DOHH2 (cell line): ENCODE measurements at regions not wholly inside any gene's neighbourhood (a gene's known extent, or its start where the extent isn't known, plus 50 kb on each side); places are given as distances from the start of the nearest gene placed in this dataset.

Source experiments
- H3F3A ChIP-seq: fragments of 200-600 bp; sonication (generic), shearing (Covaris generic); 2 replicates; pipeline ENCODE4 v1.6.0; 2016; ENCODE audit warnings: antibody characterized with exemption, mild to moderate bottlenecking; ENCODE audit not compliant: control insufficient read depth, insufficient read depth
- H3K27ac ChIP-seq: fragments of 200-600 bp; sonication (generic); 2 replicates; pipeline ENCODE4 v1.5.1; 2014; ENCODE audit warnings: low read depth, mild to moderate bottlenecking, low read length, moderate library complexity
- H3K27me3 ChIP-seq: fragments of 200-600 bp; sonication (generic); 2 replicates; pipeline ENCODE4 v1.6.1; 2014; ENCODE audit warnings: mild to moderate bottlenecking, low read length, mixed read lengths; ENCODE audit not compliant: control insufficient read depth
- H3K36me3 ChIP-seq: fragments of 200-600 bp; sonication (generic); 2 replicates; pipeline ENCODE4 v1.6.1; 2014; ENCODE audit warnings: mild to moderate bottlenecking, low read length, moderate library complexity, mixed read lengths; ENCODE audit not compliant: control insufficient read depth
- H3K4me1 ChIP-seq: fragments of 200-600 bp; sonication (generic); 2 replicates; pipeline ENCODE4 v1.6.1; 2014; ENCODE audit warnings: mild to moderate bottlenecking, low read length, mixed read lengths; ENCODE audit not compliant: control insufficient read depth
- H3K4me2 ChIP-seq: fragments of 200-600 bp; sonication (generic); 2 replicates; pipeline ENCODE4 v1.6.0; 2014; ENCODE audit warnings: mild to moderate bottlenecking, low read length, moderate library complexity
- H3K4me3 ChIP-seq: fragments of 200-600 bp; sonication (generic); 2 replicates; pipeline ENCODE4 v1.5.1; 2014; ENCODE audit warnings: mild to moderate bottlenecking, low read length, mixed read lengths
- H3K79me2 ChIP-seq: fragments of 200-600 bp; sonication (generic); 2 replicates; pipeline ENCODE4 v1.6.1; 2014; ENCODE audit warnings: mild to moderate bottlenecking, low read length, mixed read lengths; ENCODE audit not compliant: control insufficient read depth
- H3K9me2 ChIP-seq: fragments of 200-600 bp; sonication (generic); replicated peaks from 2 replicates; pipeline ENCODE4 v1.6.1; 2014; ENCODE audit warnings: mild to moderate bottlenecking, low read length, mixed read lengths; ENCODE audit not compliant: control insufficient read depth
- H3K9me3 ChIP-seq: fragments of 200-600 bp; sonication (generic); 2 replicates; pipeline ENCODE4 v1.6.1; 2014; ENCODE audit warnings: antibody characterized with exemption, low read length, mixed read lengths; ENCODE audit not compliant: control insufficient read depth, insufficient read depth
- H4K20me1 ChIP-seq: fragments of 200-600 bp; sonication (generic); 2 replicates; pipeline ENCODE4 v1.6.0; 2014; ENCODE audit warnings: low read depth, mild to moderate bottlenecking, antibody characterized with exemption, low read length, moderate library complexity; ENCODE audit not compliant: control insufficient read depth, insufficient read depth
- CTCF ChIP-seq: fragments of 200-600 bp; sonication (generic); IDR thresholded peaks from one replicate; pipeline ENCODE4 v1.5.1; 2014; ENCODE audit warnings: antibody characterized with exemption, mild to moderate bottlenecking, low read depth, low read length; ENCODE audit not compliant: poor library complexity, severe bottlenecking
- EZH2phosphoT487 ChIP-seq: fragments of 200-600 bp; sonication (generic); IDR thresholded peaks from 2 replicates; pipeline ENCODE4 v1.6.1; 2017; ENCODE audit warnings: borderline replicate concordance, mild to moderate bottlenecking, antibody characterized with exemption, low read length, moderate library complexity, mixed read lengths

GRCh38 chr1:239221656-239222055 is 164.7 kb upstream of the CHRM3 start:
- Histone ChIP-seq H3K4me1 (no peaks in the 10 kb centered on the region), H3K27me3 (no peaks in the 10 kb centered on the region), H3K79me2 (no peaks in the 10 kb centered on the region), H3K27ac (no peak overlapping the region), H3K4me3 (no peak overlapping the region), H3K9me3 (peaks cover 3% of the 10 kb centered on the region; the same call in 1 of the 2 replicates), H3F3A (no peaks in the 10 kb centered on the region), H3K36me3 (no peaks in the 10 kb centered on the region), H3K4me2 (no peak overlapping the region), H4K20me1 (no peaks in the 10 kb centered on the region), H3K9me2 (no peaks in the 10 kb centered on the region)
- TF ChIP-seq CTCF: no peak
- no peak for TF ChIP-seq EZH2phosphoT487

- H3K79me2 ChIP-seq: no peaks in the 10 kb centered on the region
- TF ChIP-seq CTCF: no peak
- no peak for TF ChIP-seq EZH2phosphoT487
- H3K9me3 ChIP-seq: peaks cover 3% of the 10 kb centered on the region; the same call in 1 of the 2 replicates
- H3K9me2 ChIP-seq: no peaks in the 10 kb centered on the region
- no peaks in the 10 kb centered on the region for H4K20me1 ChIP-seq
- H3F3A ChIP-seq: no peaks in the 10 kb centered on the region
- H3K4me2 ChIP-seq: no peak overlapping the region
- no peak overlapping the region for H3K4me3 ChIP-seq
- no peak overlapping the region for H3K27ac ChIP-seq
- no peaks in the 10 kb centered on the region for H3K36me3 ChIP-seq
- no peaks in the 10 kb centered on the region for H3K27me3 ChIP-seq
- no peaks in the 10 kb centered on the region for H3K4me1 ChIP-seq
Measured at GRCh38 chr1:239219679-239220078, 166.7 kb upstream of the CHRM3 start.

GRCh38 chr1:239218301-239218700 is 168.1 kb upstream of the CHRM3 start:
- Histone ChIP-seq H3K36me3 (no peaks in the 10 kb centered on the region), H3K4me3 (no peak overlapping the region), H4K20me1 (no peaks in the 10 kb centered on the region), H3K4me1 (no peaks in the 10 kb centered on the region), H3K79me2 (no peaks in the 10 kb centered on the region), H3K9me3 (peaks cover 3% of the 10 kb centered on the region; the same call in 1 of the 2 replicates), H3K27me3 (no peaks in the 10 kb centered on the region), H3F3A (no peaks in the 10 kb centered on the region), H3K27ac (no peak overlapping the region), H3K4me2 (no peak overlapping the region), H3K9me2 (no peaks in the 10 kb centered on the region)
- TF ChIP-seq EZH2phosphoT487 (no peak), CTCF (no peak)

GRCh38 chr1:239212811-239213220 is 173.6 kb upstream of the CHRM3 start:
- Histone ChIP-seq H3K9me3 (no peaks in the 10 kb centered on the region), H3F3A (no peaks in the 10 kb centered on the region), H3K4me1 (no peaks in the 10 kb centered on the region), H4K20me1 (no peaks in the 10 kb centered on the region), H3K4me3 (no peak overlapping the region), H3K27me3 (no peaks in the 10 kb centered on the region), H3K36me3 (no peaks in the 10 kb centered on the region), H3K27ac (no peak overlapping the region), H3K9me2 (no peaks in the 10 kb centered on the region), H3K4me2 (no peak overlapping the region), H3K79me2 (no peaks in the 10 kb centered on the region)
- no peak for TF ChIP-seq CTCF
- TF ChIP-seq EZH2phosphoT487: no peak
